Fibroblast of lung (primary cell): ENCODE measurements at regions not wholly inside any gene's neighbourhood (a gene's known extent, or its start where the extent isn't known, plus 50 kb on each side); places are given as distances from the start of the nearest gene placed in this dataset.
A peak's percentile ranks its signal among the peaks of the same experiment; 100 is the strongest.

Source experiments
- DNase-seq, 2 donors: peaks; one replicate each; pipeline versions ENCODE4 v3.0.0 to v3.0.0-alpha.2; 2010; ENCODE audit warnings: low read depth in 2 of 2
- H2AFZ ChIP-seq: 2 replicates; pipeline ENCODE4 v1.5.1; 2012; ENCODE audit warnings: low read length, control low read depth, inconsistent platforms
- H3K27ac ChIP-seq: 2 replicates; pipeline ENCODE4 v1.5.1; 2011; ENCODE audit warnings: low read length, control low read depth; ENCODE audit not compliant: insufficient read depth
- H3K27me3 ChIP-seq: 2 replicates; pipeline ENCODE4 v1.5.1; 2011; ENCODE audit warnings: mild to moderate bottlenecking, low read length; ENCODE audit not compliant: control insufficient read depth, insufficient read depth
- H3K36me3 ChIP-seq: 2 replicates; pipeline ENCODE4 v1.5.1; 2011; ENCODE audit warnings: low read length; ENCODE audit not compliant: control insufficient read depth, insufficient read depth
- H3K4me1 ChIP-seq: 2 replicates; pipeline ENCODE4 v1.5.1; 2011; ENCODE audit warnings: low read length; ENCODE audit not compliant: control insufficient read depth, insufficient read depth; ENCODE audit errors: extremely low read depth
- H3K4me2 ChIP-seq: 2 replicates; pipeline ENCODE4 v1.5.1; 2011; ENCODE audit warnings: low read length, control low read depth; ENCODE audit not compliant: insufficient read depth; ENCODE audit errors: extremely low read depth
- H3K4me3 ChIP-seq, 4 experiments: fragments of 200-600 bp in 1 of 4; sonication (generic) in 1 of 4; replicated peaks in 1 of 4; 2 replicates each; pipeline ENCODE4 v1.5.1; 2011 to 2016; ENCODE audit warnings: low read length in 4 of 4, low read depth in 3 of 4, mild to moderate bottlenecking in 3 of 4, control low read depth in 2 of 4, inconsistent platforms in 1 of 4, mixed read lengths in 1 of 4; ENCODE audit not compliant: insufficient read depth in 1 of 4; ENCODE audit errors: control extremely low read depth in 1 of 4
- H3K79me2 ChIP-seq: 2 replicates; pipeline ENCODE4 v1.5.1; 2012; ENCODE audit warnings: mild to moderate bottlenecking, low read length, inconsistent platforms; ENCODE audit not compliant: control insufficient read depth, insufficient read depth
- H3K9ac ChIP-seq: 2 replicates; pipeline ENCODE4 v1.5.1; 2011; ENCODE audit warnings: mild to moderate bottlenecking, low read length, control low read depth; ENCODE audit not compliant: insufficient read depth
- H3K9me3 ChIP-seq: 2 replicates; pipeline ENCODE4 v1.5.1; 2012; ENCODE audit warnings: low read depth, low read length; ENCODE audit not compliant: control insufficient read depth, insufficient read depth
- H4K20me1 ChIP-seq: 2 replicates; pipeline ENCODE4 v1.5.1; 2011; ENCODE audit warnings: low read length; ENCODE audit not compliant: control insufficient read depth, insufficient read depth; ENCODE audit errors: extremely low read depth
- EZH2 ChIP-seq: IDR thresholded peaks from 2 replicates; pipeline ENCODE4 v1.5.1; 2012; ENCODE audit warnings: low read length, control low read depth, mild to moderate bottlenecking; ENCODE audit errors: missing control alignments
- TF ChIP-seq, protein P1 (sequence below), 2 donors: IDR thresholded peaks in 1 of 2; conservative IDR thresholded peaks in 1 of 2; 1 replicate in 1 of 2; 2 replicates in 1 of 2; pipeline ENCODE4 v1.5.1; 2011 to 2012; ENCODE audit warnings: low read length in 2 of 2, control low read depth in 1 of 2, inconsistent platforms in 1 of 2, low read depth in 1 of 2, mild to moderate bottlenecking in 1 of 2

DNA sequence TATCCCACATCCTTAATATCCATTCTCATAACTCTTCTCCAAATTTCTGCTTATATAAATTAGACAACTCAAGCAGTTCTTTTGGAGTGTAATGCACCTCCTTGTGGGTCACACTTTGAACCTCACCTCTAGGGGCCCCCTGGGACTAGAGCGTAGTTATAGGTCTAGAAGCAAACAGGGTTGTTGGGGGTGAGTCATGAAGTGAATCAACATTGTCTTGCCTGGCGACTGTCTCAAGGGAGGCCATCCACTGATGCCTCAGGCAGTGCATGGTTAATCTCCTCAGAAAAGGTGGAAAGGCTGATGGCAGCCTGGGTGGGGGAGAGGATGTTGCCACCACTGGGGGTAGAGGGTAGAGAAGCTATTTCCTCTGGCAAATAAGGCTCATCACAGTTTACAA lies 129.1 kb downstream of the TNFRSF21 start:
- peak in 1 of 2 donors; percentile 25 for DNase-seq
- H3K9ac ChIP-seq = no peak overlapping the region

DNA sequence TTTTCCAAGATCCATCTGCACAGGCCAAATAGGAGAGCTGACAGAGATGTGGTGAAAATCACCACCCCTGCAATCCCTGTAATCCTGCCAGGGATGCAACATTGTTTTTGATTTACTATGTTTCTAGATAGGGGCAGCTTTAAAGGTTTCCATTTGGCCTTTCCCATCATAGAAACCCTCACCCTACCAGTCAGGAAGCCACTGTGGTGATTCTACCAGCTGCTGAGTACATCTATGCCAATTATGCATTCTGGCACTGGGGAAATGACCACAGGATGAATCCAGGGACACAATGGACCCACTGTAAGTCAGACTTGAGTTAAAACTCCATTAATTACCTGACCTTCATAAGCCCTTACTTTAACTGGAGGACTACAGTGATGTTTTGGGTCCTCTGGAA lies 130.4 kb downstream of the TNFRSF21 start:
- no peak overlapping the region for H3K9ac ChIP-seq
- H3K79me2 ChIP-seq = no peaks in the 10 kb centered on the region
- no peak overlapping the region for H3K4me3 ChIP-seq
- H3K4me1 ChIP-seq = no peaks in the 10 kb centered on the region
- H3K27me3 ChIP-seq = no peaks in the 10 kb centered on the region
- H4K20me1 ChIP-seq = no peaks in the 10 kb centered on the region
- H2AFZ ChIP-seq = no peak overlapping the region
- H3K4me2 ChIP-seq = no peak overlapping the region
- no peaks in the 10 kb centered on the region for H3K36me3 ChIP-seq
- peak in 1 of 2 donors; percentile 27 for DNase-seq
- H3K9me3 ChIP-seq = no peaks in the 10 kb centered on the region
- no peak overlapping the region for H3K27ac ChIP-seq
- TF ChIP-seq EZH2 = no peak
- TF ChIP-seq, protein P1, sequence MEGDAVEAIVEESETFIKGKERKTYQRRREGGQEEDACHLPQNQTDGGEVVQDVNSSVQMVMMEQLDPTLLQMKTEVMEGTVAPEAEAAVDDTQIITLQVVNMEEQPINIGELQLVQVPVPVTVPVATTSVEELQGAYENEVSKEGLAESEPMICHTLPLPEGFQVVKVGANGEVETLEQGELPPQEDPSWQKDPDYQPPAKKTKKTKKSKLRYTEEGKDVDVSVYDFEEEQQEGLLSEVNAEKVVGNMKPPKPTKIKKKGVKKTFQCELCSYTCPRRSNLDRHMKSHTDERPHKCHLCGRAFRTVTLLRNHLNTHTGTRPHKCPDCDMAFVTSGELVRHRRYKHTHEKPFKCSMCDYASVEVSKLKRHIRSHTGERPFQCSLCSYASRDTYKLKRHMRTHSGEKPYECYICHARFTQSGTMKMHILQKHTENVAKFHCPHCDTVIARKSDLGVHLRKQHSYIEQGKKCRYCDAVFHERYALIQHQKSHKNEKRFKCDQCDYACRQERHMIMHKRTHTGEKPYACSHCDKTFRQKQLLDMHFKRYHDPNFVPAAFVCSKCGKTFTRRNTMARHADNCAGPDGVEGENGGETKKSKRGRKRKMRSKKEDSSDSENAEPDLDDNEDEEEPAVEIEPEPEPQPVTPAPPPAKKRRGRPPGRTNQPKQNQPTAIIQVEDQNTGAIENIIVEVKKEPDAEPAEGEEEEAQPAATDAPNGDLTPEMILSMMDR (conservative IDR thresholded peaks at IDR 0.05 in 1 of 2, IDR thresholded peaks at IDR 0.05 in 1 of 2; ENCODE audit: low read depth in 1 of 2, low read length in 2 of 2) = no peak

More for the DNA sequence above, 129.1 kb downstream of the TNFRSF21 start:
- H3K4me1 ChIP-seq = no peaks in the 10 kb centered on the region
- TF ChIP-seq, protein P1 (conservative IDR thresholded peaks at IDR 0.05 in 1 of 2, IDR thresholded peaks at IDR 0.05 in 1 of 2; ENCODE audit: low read depth in 1 of 2, low read length in 2 of 2) = no peak
- TF ChIP-seq EZH2 = no peak
- no peak overlapping the region for H3K27ac ChIP-seq
- H3K27me3 ChIP-seq = no peaks in the 10 kb centered on the region
- H3K9me3 ChIP-seq = no peaks in the 10 kb centered on the region
- no peak overlapping the region for H2AFZ ChIP-seq
- H3K4me3 ChIP-seq = no peak overlapping the region
- no peak overlapping the region for H3K4me2 ChIP-seq
- H3K36me3 ChIP-seq = no peaks in the 10 kb centered on the region
- no peaks in the 10 kb centered on the region for H4K20me1 ChIP-seq
- no peaks in the 10 kb centered on the region for H3K79me2 ChIP-seq

DNA sequence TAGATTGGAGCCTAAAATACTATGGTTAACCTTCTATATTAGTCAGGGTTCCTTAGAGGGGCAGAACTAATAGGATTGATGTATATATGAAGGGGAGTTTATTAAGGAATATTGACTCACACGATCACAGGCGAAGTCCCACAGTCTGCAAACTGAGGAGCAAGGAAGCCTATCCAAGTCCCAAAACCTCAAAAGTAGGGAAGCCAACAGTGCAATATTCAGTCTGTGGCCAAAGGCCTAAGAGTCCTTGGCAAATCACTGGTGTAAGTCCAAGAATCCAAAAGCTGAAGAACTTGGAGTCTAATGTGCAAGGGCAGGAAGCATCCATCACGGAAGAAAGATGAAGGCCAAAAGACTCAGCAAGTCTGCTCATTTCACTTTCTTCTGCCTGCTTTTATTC lies 133.5 kb upstream of the ADGRF1 start:
- H4K20me1 ChIP-seq = no peaks in the 10 kb centered on the region
- H3K9me3 ChIP-seq = no peaks in the 10 kb centered on the region
- H3K9ac ChIP-seq = no peak overlapping the region
- no peak overlapping the region for H3K4me2 ChIP-seq
- DNase-seq = no peak
- H3K4me3 ChIP-seq = no peak overlapping the region
- H3K27ac ChIP-seq = no peak overlapping the region
- no peak overlapping the region for H2AFZ ChIP-seq
- H3K79me2 ChIP-seq = no peaks in the 10 kb centered on the region
- H3K4me1 ChIP-seq = no peaks in the 10 kb centered on the region
- no peaks in the 10 kb centered on the region for H3K36me3 ChIP-seq
- no peaks in the 10 kb centered on the region for H3K27me3 ChIP-seq
- TF ChIP-seq, protein P1 (conservative IDR thresholded peaks at IDR 0.05 in 1 of 2, IDR thresholded peaks at IDR 0.05 in 1 of 2; ENCODE audit: low read depth in 1 of 2, low read length in 2 of 2) = no peak
- TF ChIP-seq EZH2 = no peak
